B cell (primary cell): ENCODE measurements at regions not wholly inside any gene's neighbourhood (a gene's known extent, or its start where the extent isn't known, plus 50 kb on each side); places are given as distances from the start of the nearest gene placed in this dataset.

ENCODE experiments used
- ATAC-seq: fragments of 200-7000 bp; cut with Tn5 transposase; one replicate; pipeline ENCODE4 v1.10.0; 2021; ENCODE audit warnings: low read depth, mild to moderate bottlenecking, moderate number of reproducible peaks, moderate library complexity
- CTCF ChIA-PET: fragments of 350-600 bp; sonication (Branson Sonifier 250); formaldehyde crosslinking; loops from one replicate; lab custom pipeline; 2021; ENCODE audit warnings: antibody characterized with exemption, inconsistent platforms; lab: Charles Lee
- POLR2A ChIA-PET: fragments of 350-600 bp; sonication (Branson Sonifier 250); formaldehyde crosslinking; loops from one replicate; lab custom pipeline; 2021; ENCODE audit warnings: antibody characterized with exemption; lab: Charles Lee
- DNase-seq: peaks from one replicate; pipeline ENCODE4 v3.0.0; 2013
- H2AFZ ChIP-seq: 2 replicates; pipeline ENCODE4 v1.6.1; 2012; ENCODE audit warnings: mild to moderate bottlenecking, low read depth, low read length; ENCODE audit not compliant: insufficient read depth, poor library complexity, severe bottlenecking
- H3K27ac ChIP-seq, 2 donors: 1 replicate in 1 of 2; 2 replicates in 1 of 2; pipeline ENCODE4 v1.5.1; 2012 to 2013; ENCODE audit warnings: low read length in 2 of 2, mild to moderate bottlenecking in 2 of 2, moderate library complexity in 1 of 2
- H3K27me3 ChIP-seq, 4 experiments: fragments of 200-600 bp in 1 of 4; sonication (generic) in 1 of 4; replicated peaks in 1 of 4; 1 replicate in 2 of 4; 2 replicates in 2 of 4; pipeline versions ENCODE4 v1.6.1 to v1.7.0; 2013 to 2016; ENCODE audit warnings: low read length in 3 of 4, mild to moderate bottlenecking in 2 of 4, mixed read lengths in 1 of 4, moderate library complexity in 1 of 4; ENCODE audit not compliant: insufficient read depth in 4 of 4, control insufficient read depth in 3 of 4; ENCODE audit errors: control extremely low read depth in 1 of 4
- H3K36me3 ChIP-seq, 2 experiments: replicated peaks in 1 of 2; 1 replicate in 1 of 2; 2 replicates in 1 of 2; pipeline versions ENCODE4 v1.6.1 to v1.7.1; 2013; ENCODE audit warnings: low read length in 1 of 2; ENCODE audit not compliant: insufficient read depth in 2 of 2, control insufficient read depth in 1 of 2; ENCODE audit errors: control extremely low read depth in 1 of 2, extremely low read depth in 1 of 2
- H3K4me1 ChIP-seq, 2 donors: fragments of 200-600 bp in 1 of 2; sonication (generic) in 1 of 2; 1 replicate in 1 of 2; 2 replicates in 1 of 2; pipeline versions ENCODE4 v1.5.1 to v1.6.1; 2013 to 2017; ENCODE audit warnings: low read length in 2 of 2; ENCODE audit not compliant: control insufficient read depth in 2 of 2, insufficient read depth in 2 of 2
- H3K4me2 ChIP-seq: replicated peaks from 2 replicates; pipeline ENCODE3; 2012; ENCODE audit warnings: mild to moderate bottlenecking, low read depth, low read length; ENCODE audit not compliant: poor library complexity, severe bottlenecking
- H3K4me3 ChIP-seq, 5 experiments: fragments of 200-600 bp in 1 of 5; sonication (generic) in 1 of 5; 1 replicate in 3 of 5; 2 replicates in 2 of 5; pipeline versions ENCODE4 v1.5.1 to v1.7.0; 2011 to 2016; ENCODE audit warnings: low read length in 4 of 5, mild to moderate bottlenecking in 4 of 5, low read depth in 2 of 5, control low read depth in 1 of 5, moderate library complexity in 1 of 5; ENCODE audit not compliant: insufficient read depth in 1 of 5; ENCODE audit errors: control extremely low read depth in 1 of 5, extremely low read depth in 1 of 5
- H3K79me2 ChIP-seq: fragments of 200-600 bp; sonication (generic); one replicate; pipeline ENCODE4 v1.6.0; 2016; ENCODE audit warnings: low read length; ENCODE audit not compliant: control insufficient read depth, insufficient read depth
- H3K9ac ChIP-seq: fragments of 200-600 bp; sonication (generic); 2 replicates; pipeline ENCODE4 v1.6.1; 2017; ENCODE audit warnings: mild to moderate bottlenecking, low read length, moderate library complexity
- H3K9me3 ChIP-seq, 3 donors: one replicate each; pipeline versions ENCODE4 v1.6.1 to v1.7.1; 2013; ENCODE audit warnings: low read length in 2 of 3; ENCODE audit not compliant: control insufficient read depth in 2 of 3, insufficient read depth in 1 of 3; ENCODE audit errors: control extremely low read depth in 1 of 3
- H4K20me1 ChIP-seq: 2 replicates; pipeline ENCODE4 v1.6.0; 2012; ENCODE audit warnings: mild to moderate bottlenecking, low read length; ENCODE audit not compliant: insufficient read depth, control insufficient read depth, poor library complexity, severe bottlenecking
- H3K27ac Mint-ChIP-seq: one replicate; pipeline ENCODE4 v1.8.0; 2021; ENCODE audit warnings: mixed read lengths
- H3K27me3 Mint-ChIP-seq: one replicate; pipeline ENCODE4 v1.8.0; 2021; ENCODE audit warnings: mixed read lengths
- H3K4me1 Mint-ChIP-seq: one replicate; pipeline ENCODE4 v1.8.0; 2021; ENCODE audit warnings: mixed read lengths
- H3K4me3 Mint-ChIP-seq: one replicate; pipeline ENCODE4 v1.8.0; 2021; ENCODE audit warnings: mixed read lengths
- H3K9me3 Mint-ChIP-seq: one replicate; pipeline ENCODE4 v1.8.0; 2022; ENCODE audit warnings: mixed read lengths; ENCODE audit not compliant: insufficient read depth
- EZH2 ChIP-seq: IDR thresholded peaks from 2 replicates; pipeline ENCODE4 v1.6.1; 2012; ENCODE audit warnings: borderline replicate concordance, low read depth, mild to moderate bottlenecking, moderate library complexity, low read length; ENCODE audit not compliant: insufficient read depth, poor library complexity, severe bottlenecking
- WGBS: methylation state at CpG from one replicate; pipeline ENCODE4 v1.1.5; 2013; ENCODE audit warnings: missing lambda C conversion rate; ENCODE audit not compliant: insufficient coverage; 5-methylcytosine and 5-hydroxymethylcytosine counted together
- intact Hi-C: fragments of 100-400 bp; cut with micrococcal nuclease; formaldehyde crosslinking; loops from one replicate; pipeline ENCODE4 v1.10.0; 2022
- TF ChIP-seq, protein P1 (sequence below): fragments of 200-600 bp; IDR thresholded peaks from one replicate; pipeline ENCODE4 v1.8.0; 2022; ENCODE audit warnings: antibody characterized with exemption, mild to moderate bottlenecking

- 67% methylated on average over 1 of the region's 1 CpG for whole genome bisulfite sequencing
- intact Hi-C loops = no loop called here
- TF ChIP-seq, protein P1, sequence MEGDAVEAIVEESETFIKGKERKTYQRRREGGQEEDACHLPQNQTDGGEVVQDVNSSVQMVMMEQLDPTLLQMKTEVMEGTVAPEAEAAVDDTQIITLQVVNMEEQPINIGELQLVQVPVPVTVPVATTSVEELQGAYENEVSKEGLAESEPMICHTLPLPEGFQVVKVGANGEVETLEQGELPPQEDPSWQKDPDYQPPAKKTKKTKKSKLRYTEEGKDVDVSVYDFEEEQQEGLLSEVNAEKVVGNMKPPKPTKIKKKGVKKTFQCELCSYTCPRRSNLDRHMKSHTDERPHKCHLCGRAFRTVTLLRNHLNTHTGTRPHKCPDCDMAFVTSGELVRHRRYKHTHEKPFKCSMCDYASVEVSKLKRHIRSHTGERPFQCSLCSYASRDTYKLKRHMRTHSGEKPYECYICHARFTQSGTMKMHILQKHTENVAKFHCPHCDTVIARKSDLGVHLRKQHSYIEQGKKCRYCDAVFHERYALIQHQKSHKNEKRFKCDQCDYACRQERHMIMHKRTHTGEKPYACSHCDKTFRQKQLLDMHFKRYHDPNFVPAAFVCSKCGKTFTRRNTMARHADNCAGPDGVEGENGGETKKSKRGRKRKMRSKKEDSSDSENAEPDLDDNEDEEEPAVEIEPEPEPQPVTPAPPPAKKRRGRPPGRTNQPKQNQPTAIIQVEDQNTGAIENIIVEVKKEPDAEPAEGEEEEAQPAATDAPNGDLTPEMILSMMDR = no peak
- no peak for TF ChIP-seq EZH2
- Histone ChIP-seq H3K36me3 (no peaks in the 10 kb centered on the region), H4K20me1 (no peaks in the 10 kb centered on the region), H3K27ac (no peak overlapping the region), H3K27me3 (no peaks in the 10 kb centered on the region), H3K9me3 (peaks cover 0 to 4% (median 0%) of the 10 kb centered on the region in 3 donors), H3K4me1 (no peaks in the 10 kb centered on the region), H3K4me3 (no peak overlapping the region), H3K9ac (no peak overlapping the region), H2AFZ (no peak overlapping the region), H3K4me2 (no peak overlapping the region), H3K79me2 (no peaks in the 10 kb centered on the region)
- Mint-ChIP-seq H3K9me3 (peaks cover 6% of the 10 kb centered on the region), H3K4me3 (no peak overlapping the region), H3K27ac (no peak overlapping the region), H3K27me3 (no peaks in the 10 kb centered on the region), H3K4me1 (no peaks in the 10 kb centered on the region)
- ChIA-PET CTCF (no interaction called here), POLR2A (no interaction called here)
- DNase-seq (no peak), ATAC-seq (no peak)
Observed at GRCh38 chr13:106835477-106835876, 267.5 kb upstream of the ARGLU1 start.

- Mint-ChIP-seq H3K4me1 (no peaks in the 10 kb centered on the region), H3K4me3 (no peak overlapping the region)
- intact Hi-C loops = no loop called here
Observed at GRCh38 chr13:106821979-106822378, 254.0 kb upstream of the ARGLU1 start.

More at GRCh38 chr13:106821979-106822378, 254.0 kb upstream of the ARGLU1 start:
- Histone ChIP-seq H2AFZ (no peak overlapping the region), H3K36me3 (no peaks in the 10 kb centered on the region), H3K27ac (no peak overlapping the region), H3K4me1 (no peaks in the 10 kb centered on the region), H3K9ac (no peak overlapping the region), H4K20me1 (no peaks in the 10 kb centered on the region), H3K4me3 (no peak overlapping the region), H3K79me2 (no peaks in the 10 kb centered on the region), H3K4me2 (no peak overlapping the region), H3K9me3 (peaks cover 0 to 2% (median 1%) of the 10 kb centered on the region in 3 donors), H3K27me3 (no peaks in the 10 kb centered on the region)
- DNase-seq (no peak), ATAC-seq (no peak)
- ChIA-PET POLR2A (no interaction called here), CTCF (no interaction called here)
- Mint-ChIP-seq H3K27me3 (no peaks in the 10 kb centered on the region), H3K27ac (no peak overlapping the region), H3K9me3 (peaks cover 3% of the 10 kb centered on the region)
- TF ChIP-seq EZH2 = no peak
- TF ChIP-seq, protein P1 = no peak
- 81% methylated on average over 2 of the region's 8 CpGs for WGBS
